Keratinocyte (primary cell): ENCODE measurements at regions not wholly inside any gene's neighbourhood (a gene's known extent, or its start where the extent isn't known, plus 50 kb on each side); places are given as distances from the start of the nearest gene placed in this dataset.
A peak's percentile ranks its signal among the peaks of the same experiment; 100 is the strongest.

Source experiments
- DNase-seq: peaks from one replicate; pipeline ENCODE4 v3.0.0-alpha.2; 2011; ENCODE audit warnings: low read depth, missing footprints, low spot score
- FAIRE-seq: peaks from 2 replicates; lab custom pipeline; 2011; peaks lifted over from hg19 to GRCh38; lab: Jason Lieb, UNC
- H2AFZ ChIP-seq: 2 replicates; pipeline ENCODE4 v1.6.0; 2012; ENCODE audit warnings: low read length, control low read depth, inconsistent platforms; ENCODE audit not compliant: control insufficient read depth
- H3K27ac ChIP-seq: 2 replicates; pipeline ENCODE4 v1.5.1; 2011; ENCODE audit warnings: low read length; ENCODE audit not compliant: control insufficient read depth, insufficient read depth
- H3K27me3 ChIP-seq: 3 replicates; pipeline ENCODE4 v1.6.0; 2011; ENCODE audit warnings: low read length; ENCODE audit not compliant: control insufficient read depth, insufficient read depth; ENCODE audit errors: extremely low read depth
- H3K36me3 ChIP-seq, 2 experiments: 2 replicates in 1 of 2; 3 replicates in 1 of 2; pipeline ENCODE4 v1.5.1; 2011; ENCODE audit warnings: low read length in 2 of 2, mild to moderate bottlenecking in 1 of 2; ENCODE audit not compliant: control insufficient read depth in 2 of 2, insufficient read depth in 2 of 2; ENCODE audit errors: extremely low read depth in 1 of 2
- H3K4me1 ChIP-seq: 3 replicates; pipeline ENCODE4 v1.5.1; 2011; ENCODE audit warnings: low read length; ENCODE audit not compliant: control insufficient read depth, insufficient read depth; ENCODE audit errors: extremely low read depth
- H3K4me2 ChIP-seq: 3 replicates; pipeline ENCODE4 v1.6.0; 2011; ENCODE audit warnings: low read depth, low read length; ENCODE audit not compliant: control insufficient read depth, insufficient read depth; ENCODE audit errors: extremely low read depth
- H3K4me3 ChIP-seq, 3 experiments: fragments of 200-600 bp in 1 of 3; sonication (generic) in 1 of 3; 2 replicates in 2 of 3; 3 replicates in 1 of 3; pipeline ENCODE4 v1.5.1; 2011 to 2016; ENCODE audit warnings: low read length in 3 of 3, mild to moderate bottlenecking in 3 of 3, control low read depth in 2 of 3, inconsistent platforms in 1 of 3, low read depth in 1 of 3, mixed read lengths in 1 of 3, mixed run types in 1 of 3, moderate library complexity in 1 of 3; ENCODE audit not compliant: control insufficient read depth in 2 of 3, insufficient read depth in 2 of 3; ENCODE audit errors: extremely low read depth in 1 of 3
- H3K79me2 ChIP-seq: 2 replicates; pipeline ENCODE4 v1.6.0; 2012; ENCODE audit warnings: low read length; ENCODE audit not compliant: control insufficient read depth, insufficient read depth
- H3K9ac ChIP-seq: 3 replicates; pipeline ENCODE4 v1.6.0; 2011; ENCODE audit warnings: low read length; ENCODE audit not compliant: control insufficient read depth, insufficient read depth; ENCODE audit errors: extremely low read depth
- H3K9me1 ChIP-seq: 3 replicates; pipeline ENCODE4 v1.6.0; 2011; ENCODE audit warnings: low read length; ENCODE audit not compliant: control insufficient read depth, insufficient read depth; ENCODE audit errors: extremely low read depth
- H3K9me3 ChIP-seq: 2 replicates; pipeline ENCODE4 v1.5.1; 2012; ENCODE audit warnings: low read depth, low read length; ENCODE audit not compliant: control insufficient read depth
- H4K20me1 ChIP-seq: 3 replicates; pipeline ENCODE4 v1.6.0; 2011; ENCODE audit warnings: low read length; ENCODE audit not compliant: control insufficient read depth, insufficient read depth; ENCODE audit errors: extremely low read depth
- EZH2 ChIP-seq: IDR thresholded peaks from one replicate; pipeline ENCODE4 v1.6.1; 2012; ENCODE audit warnings: inconsistent platforms, mild to moderate bottlenecking, low read length, moderate library complexity
- dilution Hi-C: fragments of 300-500 bp; cut with MboI; formaldehyde crosslinking; loops from one replicate; pipeline ENCODE4 v1.7.0; 2020; ENCODE audit warnings: low sequenced_read_pairs; ENCODE audit not compliant: extremely low pct_ligation_motif_present
- TF ChIP-seq, protein P1 (sequence below), 3 experiments: IDR thresholded peaks in 1 of 3; conservative IDR thresholded peaks in 1 of 3; optimal IDR thresholded peaks in 1 of 3; 2 replicates in 2 of 3; 3 replicates in 1 of 3; pipeline versions ENCODE3 to v1.5.1; 2011; ENCODE audit warnings: low read length in 3 of 3, mild to moderate bottlenecking in 3 of 3, moderate library complexity in 2 of 3, control low read depth in 1 of 3, inconsistent platforms in 1 of 3; ENCODE audit not compliant: insufficient read depth in 2 of 3; ENCODE audit errors: extremely low read depth in 1 of 3

GRCh38 chr5:142506756-142507155, 179.1 kb downstream of the FGF1 start:
- H3K4me3 ChIP-seq, result no peak overlapping the region
- DNase-seq (no peak), FAIRE-seq (peak; percentile 82)
- H3K4me1 ChIP-seq, result peaks cover 27% of the 10 kb centered on the region
- H4K20me1 ChIP-seq, result no peaks in the 10 kb centered on the region
- H3K27me3 ChIP-seq, result no peaks in the 10 kb centered on the region
- no peak overlapping the region for H2AFZ ChIP-seq
- TF ChIP-seq, protein P1, sequence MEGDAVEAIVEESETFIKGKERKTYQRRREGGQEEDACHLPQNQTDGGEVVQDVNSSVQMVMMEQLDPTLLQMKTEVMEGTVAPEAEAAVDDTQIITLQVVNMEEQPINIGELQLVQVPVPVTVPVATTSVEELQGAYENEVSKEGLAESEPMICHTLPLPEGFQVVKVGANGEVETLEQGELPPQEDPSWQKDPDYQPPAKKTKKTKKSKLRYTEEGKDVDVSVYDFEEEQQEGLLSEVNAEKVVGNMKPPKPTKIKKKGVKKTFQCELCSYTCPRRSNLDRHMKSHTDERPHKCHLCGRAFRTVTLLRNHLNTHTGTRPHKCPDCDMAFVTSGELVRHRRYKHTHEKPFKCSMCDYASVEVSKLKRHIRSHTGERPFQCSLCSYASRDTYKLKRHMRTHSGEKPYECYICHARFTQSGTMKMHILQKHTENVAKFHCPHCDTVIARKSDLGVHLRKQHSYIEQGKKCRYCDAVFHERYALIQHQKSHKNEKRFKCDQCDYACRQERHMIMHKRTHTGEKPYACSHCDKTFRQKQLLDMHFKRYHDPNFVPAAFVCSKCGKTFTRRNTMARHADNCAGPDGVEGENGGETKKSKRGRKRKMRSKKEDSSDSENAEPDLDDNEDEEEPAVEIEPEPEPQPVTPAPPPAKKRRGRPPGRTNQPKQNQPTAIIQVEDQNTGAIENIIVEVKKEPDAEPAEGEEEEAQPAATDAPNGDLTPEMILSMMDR (optimal IDR thresholded peaks at IDR 0.05 in 1 of 3, IDR thresholded peaks at IDR 0.05 in 1 of 3, conservative IDR thresholded peaks at IDR 0.05 in 1 of 3; ENCODE audit: extremely low read depth in 1 of 3, insufficient read depth in 2 of 3, low read length in 3 of 3), result no peak
- no peak for TF ChIP-seq EZH2
- H3K79me2 ChIP-seq, result no peaks in the 10 kb centered on the region
- no peak overlapping the region for H3K9ac ChIP-seq
- H3K9me1 ChIP-seq, result no peaks in the 10 kb centered on the region
- dilution Hi-C loops, result no loop called here
- no peak overlapping the region for H3K4me2 ChIP-seq
- H3K27ac ChIP-seq, result no peak overlapping the region
- H3K36me3 ChIP-seq, result no peaks in the 10 kb centered on the region
- no peaks in the 10 kb centered on the region for H3K9me3 ChIP-seq

DNA sequence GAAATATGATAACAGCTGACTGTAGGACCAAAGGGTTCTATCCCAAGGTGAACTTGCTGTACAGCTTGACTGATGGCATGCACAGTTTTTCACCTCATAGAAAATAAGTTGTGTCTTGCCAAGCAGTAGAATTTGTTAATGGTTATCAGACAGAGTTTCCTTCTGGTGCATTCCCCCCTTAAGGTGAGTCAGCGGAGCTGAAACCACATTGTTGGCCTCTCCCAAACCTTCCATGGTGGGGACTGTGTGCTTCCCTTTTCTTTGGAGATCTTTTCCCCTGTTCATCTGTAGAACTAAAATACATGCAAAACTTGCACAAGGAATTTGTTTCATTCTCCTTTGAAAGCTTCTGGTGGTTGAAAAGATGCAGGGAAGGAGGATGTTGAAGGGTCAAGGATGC, 179.8 kb downstream of the FGF1 start:
- TF ChIP-seq, protein P1 (optimal IDR thresholded peaks at IDR 0.05 in 1 of 3, IDR thresholded peaks at IDR 0.05 in 1 of 3, conservative IDR thresholded peaks at IDR 0.05 in 1 of 3; ENCODE audit: extremely low read depth in 1 of 3, insufficient read depth in 2 of 3, low read length in 3 of 3), result no peak
- TF ChIP-seq EZH2, result no peak
- no peaks in the 10 kb centered on the region for H3K9me1 ChIP-seq

More for the DNA sequence above, 179.8 kb downstream of the FGF1 start:
- peak overlapping the region; percentile 29 for H3K4me2 ChIP-seq
- no peak overlapping the region for H3K9ac ChIP-seq
- no peaks in the 10 kb centered on the region for H4K20me1 ChIP-seq
- H3K79me2 ChIP-seq, result no peaks in the 10 kb centered on the region
- H3K9me3 ChIP-seq, result no peaks in the 10 kb centered on the region
- no peak overlapping the region for H3K27ac ChIP-seq
- dilution Hi-C loops, result no loop called here
- H3K36me3 ChIP-seq, result no peaks in the 10 kb centered on the region
- FAIRE-seq, result peak; percentile 94
- no peaks in the 10 kb centered on the region for H3K27me3 ChIP-seq
- DNase-seq, result no peak
- no peak overlapping the region for H2AFZ ChIP-seq
- H3K4me1 ChIP-seq, result peaks cover 27% of the 10 kb centered on the region
- H3K4me3 ChIP-seq, result no peak overlapping the region
